Transverse colon (tissue), 3 donors: ENCODE measurements at regions not wholly inside any gene's neighbourhood (a gene's known extent, or its start where the extent isn't known, plus 50 kb on each side); places are given as distances from the start of the nearest gene placed in this dataset.

Experiments
- POLR2A ChIP-seq: fragments of 450-650 bp; IDR thresholded peaks from one replicate; pipeline ENCODE4 v1.6.1; 2016; ENCODE audit warnings: antibody characterized with exemption, mild to moderate bottlenecking, moderate library complexity
- TF ChIP-seq, protein P1 (sequence below), 5 experiments: fragments of 200-600 bp in 3 of 5; fragments of 450-650 bp in 2 of 5; sonication (generic) in 3 of 5; IDR thresholded peaks; 1 replicate in 2 of 5; 2 replicates in 3 of 5; pipeline ENCODE4 v1.5.1; 2016 to 2017; ENCODE audit warnings: antibody characterized with exemption in 5 of 5, inconsistent platforms in 3 of 5, mild to moderate bottlenecking in 2 of 5, moderate library complexity in 1 of 5

DNA sequence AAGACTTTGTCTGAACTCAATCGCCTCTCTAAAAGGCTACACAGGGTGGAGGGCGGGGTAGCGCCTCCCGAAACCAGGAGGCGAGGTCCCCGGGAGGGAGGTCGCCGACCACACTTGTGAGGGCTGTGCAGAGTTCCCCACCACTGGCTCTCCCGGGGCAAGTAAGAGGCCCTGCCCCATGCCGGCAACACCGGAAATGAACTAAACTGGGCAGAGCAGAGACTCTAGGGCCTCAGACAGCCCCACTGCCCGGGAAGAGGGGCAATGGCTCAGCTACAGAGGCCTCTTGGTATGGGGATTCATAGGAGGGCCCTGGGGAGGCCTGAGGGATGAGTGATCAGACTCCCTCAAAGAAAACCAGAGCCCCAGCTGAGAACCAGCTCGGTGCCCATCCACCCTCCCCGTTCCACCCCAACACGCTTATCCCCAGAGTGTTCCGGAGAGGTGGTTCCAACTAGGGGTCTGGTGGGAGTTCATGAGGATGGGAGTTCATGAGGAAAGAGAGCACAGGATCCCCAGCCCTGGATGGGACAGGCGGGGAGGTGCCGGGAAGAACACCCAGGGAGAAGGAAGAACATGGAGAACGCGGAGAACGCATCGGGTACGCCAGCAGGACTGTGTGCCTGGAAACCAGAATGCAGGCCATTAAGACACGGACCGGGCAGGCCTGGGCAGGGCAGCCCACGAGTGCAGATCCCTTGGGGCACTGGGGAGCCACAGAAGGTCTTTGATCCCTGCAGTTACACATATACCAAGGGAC, 89.4 kb upstream of the MYL10 start:
- TF ChIP-seq, protein P1, sequence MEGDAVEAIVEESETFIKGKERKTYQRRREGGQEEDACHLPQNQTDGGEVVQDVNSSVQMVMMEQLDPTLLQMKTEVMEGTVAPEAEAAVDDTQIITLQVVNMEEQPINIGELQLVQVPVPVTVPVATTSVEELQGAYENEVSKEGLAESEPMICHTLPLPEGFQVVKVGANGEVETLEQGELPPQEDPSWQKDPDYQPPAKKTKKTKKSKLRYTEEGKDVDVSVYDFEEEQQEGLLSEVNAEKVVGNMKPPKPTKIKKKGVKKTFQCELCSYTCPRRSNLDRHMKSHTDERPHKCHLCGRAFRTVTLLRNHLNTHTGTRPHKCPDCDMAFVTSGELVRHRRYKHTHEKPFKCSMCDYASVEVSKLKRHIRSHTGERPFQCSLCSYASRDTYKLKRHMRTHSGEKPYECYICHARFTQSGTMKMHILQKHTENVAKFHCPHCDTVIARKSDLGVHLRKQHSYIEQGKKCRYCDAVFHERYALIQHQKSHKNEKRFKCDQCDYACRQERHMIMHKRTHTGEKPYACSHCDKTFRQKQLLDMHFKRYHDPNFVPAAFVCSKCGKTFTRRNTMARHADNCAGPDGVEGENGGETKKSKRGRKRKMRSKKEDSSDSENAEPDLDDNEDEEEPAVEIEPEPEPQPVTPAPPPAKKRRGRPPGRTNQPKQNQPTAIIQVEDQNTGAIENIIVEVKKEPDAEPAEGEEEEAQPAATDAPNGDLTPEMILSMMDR (IDR thresholded peaks at IDR 0.05) = no peak
- no peak for TF ChIP-seq POLR2A
